Esophagus muscularis mucosa (tissue), 3 donors: ENCODE measurements at regions not wholly inside any gene's neighbourhood (a gene's known extent, or its start where the extent isn't known, plus 50 kb on each side); places are given as distances from the start of the nearest gene placed in this dataset.

ENCODE experiments used
- POLR2A ChIP-seq: fragments of 450-650 bp; IDR thresholded peaks from one replicate; pipeline ENCODE4 v1.6.1; 2017; ENCODE audit warnings: antibody characterized with exemption, moderate library complexity, mild to moderate bottlenecking, low read depth
- TF ChIP-seq, protein P1 (sequence below), 3 experiments: fragments of 200-600 bp in 2 of 3; fragments of 450-650 bp in 1 of 3; sonication (generic) in 2 of 3; IDR thresholded peaks; one replicate each; pipeline ENCODE4 v1.5.1; 2017 to 2019; ENCODE audit warnings: antibody characterized with exemption in 3 of 3, mild to moderate bottlenecking in 2 of 3, moderate library complexity in 1 of 3

DNA sequence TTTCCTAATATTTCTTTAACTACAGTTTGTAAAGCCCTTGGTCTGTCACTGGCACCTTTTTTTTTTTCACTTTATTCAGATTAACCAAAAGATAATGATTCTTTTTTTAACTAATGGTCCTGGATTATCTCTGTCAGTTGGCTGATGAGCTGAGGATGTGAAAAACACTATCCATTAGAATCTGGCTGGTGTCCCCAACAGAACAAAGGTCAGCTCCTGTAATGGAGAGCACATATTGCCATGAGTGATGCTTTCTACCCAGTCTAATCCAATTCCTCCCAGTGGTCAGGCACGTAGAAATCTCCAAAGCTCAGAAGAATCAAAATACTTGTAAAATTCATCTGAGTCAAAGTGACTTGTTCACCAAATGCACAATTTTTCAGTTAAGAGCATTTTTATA lies 491.7 kb upstream of the PIK3R1 start:
- TF ChIP-seq, protein P1, sequence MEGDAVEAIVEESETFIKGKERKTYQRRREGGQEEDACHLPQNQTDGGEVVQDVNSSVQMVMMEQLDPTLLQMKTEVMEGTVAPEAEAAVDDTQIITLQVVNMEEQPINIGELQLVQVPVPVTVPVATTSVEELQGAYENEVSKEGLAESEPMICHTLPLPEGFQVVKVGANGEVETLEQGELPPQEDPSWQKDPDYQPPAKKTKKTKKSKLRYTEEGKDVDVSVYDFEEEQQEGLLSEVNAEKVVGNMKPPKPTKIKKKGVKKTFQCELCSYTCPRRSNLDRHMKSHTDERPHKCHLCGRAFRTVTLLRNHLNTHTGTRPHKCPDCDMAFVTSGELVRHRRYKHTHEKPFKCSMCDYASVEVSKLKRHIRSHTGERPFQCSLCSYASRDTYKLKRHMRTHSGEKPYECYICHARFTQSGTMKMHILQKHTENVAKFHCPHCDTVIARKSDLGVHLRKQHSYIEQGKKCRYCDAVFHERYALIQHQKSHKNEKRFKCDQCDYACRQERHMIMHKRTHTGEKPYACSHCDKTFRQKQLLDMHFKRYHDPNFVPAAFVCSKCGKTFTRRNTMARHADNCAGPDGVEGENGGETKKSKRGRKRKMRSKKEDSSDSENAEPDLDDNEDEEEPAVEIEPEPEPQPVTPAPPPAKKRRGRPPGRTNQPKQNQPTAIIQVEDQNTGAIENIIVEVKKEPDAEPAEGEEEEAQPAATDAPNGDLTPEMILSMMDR (IDR thresholded peaks at IDR 0.05), result no peak
- no peak for TF ChIP-seq POLR2A
